ENCODE measurements at regions not wholly inside any gene's neighbourhood (a gene's known extent, or its start where the extent isn't known, plus 50 kb on each side); places are given as distances from the start of the nearest gene placed in this dataset.

GRCh38 chr16:85201574-85201973, 89.3 kb upstream of the CIBAR2 start:
- Histone ChIP-seq H2BK120ac (ENCODE audit: low read depth, low read length, poor library complexity, severe bottlenecking) (no peak overlapping the region), H4K20me1 (ENCODE audit: control insufficient read depth, insufficient read depth, insufficient read length) (no peaks in the 10 kb centered on the region), H2AFZ (ENCODE audit: low read length) (no peak overlapping the region), H3K9ac (ENCODE audit: extremely low read depth, insufficient read length, low read length) (no peak overlapping the region), H3K4me1 (ENCODE audit: insufficient read depth, low read length) (no peaks in the 10 kb centered on the region), H3K79me1 (ENCODE audit: insufficient read depth, low read depth, low read length, poor library complexity, severe bottlenecking) (no peaks in the 10 kb centered on the region), H3K14ac (ENCODE audit: insufficient read depth, low read length) (no peak overlapping the region), H3K18ac (ENCODE audit: insufficient read length, low read depth, low read length) (no peak overlapping the region), H4K5ac (ENCODE audit: insufficient read length, low read depth, low read length) (no peak overlapping the region), H3K79me2 (ENCODE audit: insufficient read depth, low read length) (no peaks in the 10 kb centered on the region), H2BK15ac (ENCODE audit: low read depth, low read length) (no peak overlapping the region), H3K27ac (ENCODE audit: insufficient read length, low read depth, low read length) (no peak overlapping the region), H3K4ac (ENCODE audit: low read depth, low read length) (no peak overlapping the region), H2BK20ac (ENCODE audit: low read depth, low read length, poor library complexity, severe bottlenecking) (no peak overlapping the region), H2BK12ac (ENCODE audit: insufficient read length, low read depth, low read length) (no peak overlapping the region), H3K4me2 (ENCODE audit: insufficient read depth, insufficient read length, low read length) (no peak overlapping the region), H2AK5ac (ENCODE audit: insufficient read length, low read length) (no peak overlapping the region), H3K23ac (ENCODE audit: insufficient read length, low read depth, low read length) (no peak overlapping the region), H3K9me3 (ENCODE audit: control insufficient read depth, low read depth, low read length) (no peaks in the 10 kb centered on the region), H2BK5ac (ENCODE audit: insufficient read length, low read length) (no peak overlapping the region), H3T11ph (ENCODE audit: low read length) (no peak overlapping the region), H3K27me3 (ENCODE audit: insufficient read depth, low read length) (no peaks in the 10 kb centered on the region), H3K56ac (ENCODE audit: insufficient read length, low read depth, low read length) (no peak overlapping the region), H4K8ac (replicated peaks; ENCODE audit: insufficient read length, low read depth, low read length) (no peak overlapping the region), H3K23me2 (ENCODE audit: insufficient read length, low read depth, low read length, poor library complexity, severe bottlenecking) (no peaks in the 10 kb centered on the region), H4K91ac (ENCODE audit: insufficient read length, low read depth, low read length) (no peak overlapping the region)
- H3K27ac Mint-ChIP-seq = peak overlapping the region; percentile 19 to 95 (median 63)
- peaks cover 20 to 29% of the 10 kb centered on the region in 2 experiments for H3K4me1 Mint-ChIP-seq
- WGBS (ENCODE audit: extremely low coverage, insufficient read length, low lambda C conversion rate) = no CpG with 5 or more reads among the region's 8 CpGs
- H3K27me3 Mint-ChIP-seq (ENCODE audit: low read depth) = no peaks in the 10 kb centered on the region
- H3K9me3 Mint-ChIP-seq = peaks cover 7 to 9% of the 10 kb centered on the region in 2 experiments; a peak in 3 of 5 replicates
- peak overlapping the region in 1 of 2 experiments; percentile 10; a peak in 1 of 5 replicates for H3K4me3 Mint-ChIP-seq
- no peak for DNase-seq
- peaks cover 0 to 12% (median 8%) of the 10 kb centered on the region in 3 experiments; a peak in 3 of 7 replicates for H3K36me3 Mint-ChIP-seq (ENCODE audit: insufficient read depth in 1 of 3, low read depth in 3 of 3)
- no peak for TF ChIP-seq CTCF (conservative IDR thresholded peaks at IDR 0.05)

Data from H9 (cell line).